CD4-positive, alpha-beta memory T cell (primary cell): ENCODE measurements at regions not wholly inside any gene's neighbourhood (a gene's known extent, or its start where the extent isn't known, plus 50 kb on each side); places are given as distances from the start of the nearest gene placed in this dataset.
A peak's percentile ranks its signal among the peaks of the same experiment; 100 is the strongest.

ENCODE experiments used
- CTCF ChIA-PET: fragments of 350-600 bp; sonication (Branson Sonifier 250); formaldehyde crosslinking; loops from one replicate; lab custom pipeline; 2021; ENCODE audit warnings: inconsistent platforms; ENCODE audit not compliant: partially characterized antibody; lab: Charles Lee
- POLR2A ChIA-PET: fragments of 350-600 bp; sonication (Branson Sonifier 250); formaldehyde crosslinking; loops from one replicate; lab custom pipeline; 2021; ENCODE audit not compliant: partially characterized antibody; lab: Charles Lee
- DNase-seq, 5 donors: peaks; one replicate each; pipeline versions ENCODE4 v3.0.0 to v3.0.0-alpha.2; 2020 to 2022; ENCODE audit warnings: mixed read lengths in 1 of 5
- H3K27ac ChIP-seq: one replicate; pipeline ENCODE4 v1.7.0; 2013; ENCODE audit warnings: low read depth, low read length
- H3K27me3 ChIP-seq: 2 replicates; pipeline ENCODE4 v1.7.0; 2013; ENCODE audit warnings: mild to moderate bottlenecking, low read length, moderate library complexity; ENCODE audit not compliant: insufficient read depth
- H3K36me3 ChIP-seq: 2 replicates; pipeline ENCODE4 v1.7.0; 2013; ENCODE audit warnings: mild to moderate bottlenecking, low read length, moderate library complexity; ENCODE audit not compliant: insufficient read depth
- H3K4me1 ChIP-seq: 2 replicates; pipeline ENCODE4 v1.7.0; 2013; ENCODE audit warnings: mild to moderate bottlenecking, low read length, moderate library complexity; ENCODE audit not compliant: insufficient read depth
- H3K4me3 ChIP-seq, 2 donors: one replicate each; pipeline ENCODE4 v1.7.0; 2013; ENCODE audit warnings: low read length in 2 of 2, mild to moderate bottlenecking in 1 of 2
- H3K9me3 ChIP-seq, 2 donors: one replicate each; pipeline ENCODE4 v1.7.0; 2013; ENCODE audit warnings: low read length in 2 of 2, control low read depth in 1 of 2; ENCODE audit not compliant: control insufficient read depth in 1 of 2
- H3K27ac Mint-ChIP-seq, 7 donors: one replicate each; pipeline ENCODE4 v1.8.0; 2020 to 2021; ENCODE audit warnings: mixed read lengths in 7 of 7, mild to moderate bottlenecking in 6 of 7, inconsistent platforms in 3 of 7, moderate library complexity in 3 of 7
- H3K27me3 Mint-ChIP-seq, 2 donors: one replicate each; pipeline ENCODE4 v1.8.0; 2020 to 2021; ENCODE audit warnings: mixed read lengths in 2 of 2
- H3K36me3 Mint-ChIP-seq, 2 donors: one replicate each; pipeline ENCODE4 v1.8.0; 2020 to 2021; ENCODE audit warnings: mixed read lengths in 2 of 2, inconsistent platforms in 1 of 2, mild to moderate bottlenecking in 1 of 2
- H3K4me1 Mint-ChIP-seq, 4 donors: one replicate each; pipeline ENCODE4 v1.8.0; 2020 to 2021; ENCODE audit warnings: mixed read lengths in 4 of 4, mild to moderate bottlenecking in 1 of 4
- H3K4me3 Mint-ChIP-seq, 8 donors: one replicate each; pipeline ENCODE4 v1.8.0; 2020 to 2021; ENCODE audit warnings: mixed read lengths in 8 of 8, mild to moderate bottlenecking in 7 of 8, moderate library complexity in 6 of 8, inconsistent platforms in 3 of 8
- H3K9me3 Mint-ChIP-seq, 8 donors: one replicate each; pipeline ENCODE4 v1.8.0; 2020 to 2021; ENCODE audit warnings: mixed read lengths in 8 of 8, mild to moderate bottlenecking in 5 of 8, inconsistent platforms in 3 of 8, moderate library complexity in 1 of 8
- intact Hi-C: fragments of 100-400 bp; cut with micrococcal nuclease; formaldehyde crosslinking; loops from one replicate; pipeline ENCODE4 v1.15.1; 2023

DNA sequence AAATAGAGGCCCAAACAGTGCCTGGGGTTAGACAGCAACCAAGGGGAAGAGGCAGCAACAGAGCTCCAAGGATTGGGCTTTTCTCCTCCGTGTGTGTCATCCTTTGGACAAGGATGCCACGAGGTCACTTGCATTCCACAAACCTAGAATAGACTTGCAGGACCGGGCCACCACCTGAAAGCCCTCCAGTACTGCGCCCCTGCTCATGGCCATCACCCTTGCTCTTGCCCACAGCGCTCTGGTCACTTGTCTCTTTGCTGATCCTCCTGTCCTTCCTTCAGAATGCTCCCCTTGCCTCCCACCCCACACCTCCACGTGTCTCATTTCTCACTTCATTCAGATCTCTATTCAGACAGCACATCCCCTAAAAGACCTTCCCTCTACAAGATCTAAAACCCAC is 247.4 kb downstream of the MATN1 start:
- Histone ChIP-seq H3K27me3 (no peaks in the 10 kb centered on the region), H3K4me1 (no peaks in the 10 kb centered on the region), H3K9me3 (no peaks in the 10 kb centered on the region), H3K27ac (no peak overlapping the region), H3K4me3 (no peak overlapping the region), H3K36me3 (no peaks in the 10 kb centered on the region)
- Mint-ChIP-seq H3K36me3 (no peaks in the 10 kb centered on the region), H3K9me3 (peaks cover 0 to 10% (median 7%) of the 10 kb centered on the region in 8 donors), H3K27me3 (peaks cover 5 to 6% of the 10 kb centered on the region in 2 donors), H3K27ac (no peak overlapping the region), H3K4me1 (peaks cover 0 to 2% (median 0%) of the 10 kb centered on the region in 4 donors), H3K4me3 (no peak overlapping the region)
- intact Hi-C loops, result no loop called here
- POLR2A ChIA-PET, result no interaction called here
- CTCF ChIA-PET, result no interaction called here
- no peak for DNase-seq

DNA sequence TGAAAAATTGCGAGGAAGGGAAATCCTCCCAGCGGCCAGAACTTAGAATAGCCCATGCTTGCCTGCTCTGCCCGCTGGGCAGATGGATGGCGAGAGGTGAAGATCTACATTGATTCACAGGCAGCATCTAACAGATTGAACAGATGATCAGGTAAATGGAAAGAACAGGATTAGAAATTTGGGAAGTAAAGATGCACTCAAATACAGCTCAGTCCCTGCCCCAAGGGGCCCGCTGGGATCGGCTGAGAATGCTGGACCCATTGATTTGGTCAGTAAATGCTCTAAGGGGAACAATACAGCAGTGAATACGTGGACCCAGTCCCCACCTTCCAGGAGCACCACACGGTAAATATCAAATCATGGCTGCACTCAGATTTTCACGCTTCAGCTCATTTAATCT is 248.2 kb downstream of the MATN1 start:
- no peaks in the 10 kb centered on the region for H3K9me3 ChIP-seq
- H3K9me3 Mint-ChIP-seq, result peaks cover 0 to 4% (median under 1%) of the 10 kb centered on the region in 8 donors
- H3K27ac Mint-ChIP-seq, result no peak overlapping the region
- H3K36me3 Mint-ChIP-seq, result no peaks in the 10 kb centered on the region
- H3K4me1 ChIP-seq, result no peaks in the 10 kb centered on the region
- no peak overlapping the region for H3K4me3 Mint-ChIP-seq
- peaks cover 4 to 5% of the 10 kb centered on the region in 2 donors for H3K27me3 Mint-ChIP-seq
- ChIA-PET POLR2A (no interaction called here), CTCF (no interaction called here)
- no peak overlapping the region for H3K4me3 ChIP-seq
- intact Hi-C loops, result no loop called here
- H3K27ac ChIP-seq, result no peak overlapping the region
- H3K27me3 ChIP-seq, result no peaks in the 10 kb centered on the region
- no peaks in the 10 kb centered on the region for H3K36me3 ChIP-seq
- H3K4me1 Mint-ChIP-seq, result peaks cover 0 to 2% (median 0%) of the 10 kb centered on the region in 4 donors
- DNase-seq, result no peak

DNA sequence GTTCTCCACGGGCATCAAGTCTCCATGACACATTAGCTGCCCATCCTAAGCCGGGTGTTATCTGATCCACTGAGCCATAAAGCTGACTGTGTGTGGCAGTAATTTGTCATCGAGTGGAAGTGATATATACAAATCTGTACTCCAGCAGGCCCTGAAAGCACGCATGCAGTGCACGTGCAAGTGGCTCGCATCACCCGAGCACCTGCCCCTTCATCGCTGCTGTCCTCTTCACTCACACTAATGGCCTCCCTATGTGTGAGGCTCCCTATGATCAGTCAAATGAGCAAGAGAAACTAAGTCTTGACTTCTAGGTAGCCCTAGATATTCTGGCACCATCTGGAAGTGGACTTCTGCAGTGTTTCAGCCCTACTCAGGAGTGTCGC is 248.6 kb downstream of the MATN1 start:
- H3K27me3 ChIP-seq, result no peaks in the 10 kb centered on the region
- H3K4me1 ChIP-seq, result no peaks in the 10 kb centered on the region
- Mint-ChIP-seq H3K4me1 (peaks cover 0 to 2% (median 0%) of the 10 kb centered on the region in 4 donors), H3K27ac (no peak overlapping the region), H3K9me3 (peaks cover 0 to 1% (median 0%) of the 10 kb centered on the region in 8 donors), H3K36me3 (no peaks in the 10 kb centered on the region), H3K4me3 (no peak overlapping the region), H3K27me3 (peaks cover 3 to 5% of the 10 kb centered on the region in 2 donors)
- no peak overlapping the region for H3K4me3 ChIP-seq
- CTCF ChIA-PET, result no interaction called here
- no peaks in the 10 kb centered on the region for H3K36me3 ChIP-seq
- H3K9me3 ChIP-seq, result no peaks in the 10 kb centered on the region
- POLR2A ChIA-PET, result no interaction called here
- intact Hi-C loops, result no loop called here
- no peak for DNase-seq
- H3K27ac ChIP-seq, result no peak overlapping the region

DNA sequence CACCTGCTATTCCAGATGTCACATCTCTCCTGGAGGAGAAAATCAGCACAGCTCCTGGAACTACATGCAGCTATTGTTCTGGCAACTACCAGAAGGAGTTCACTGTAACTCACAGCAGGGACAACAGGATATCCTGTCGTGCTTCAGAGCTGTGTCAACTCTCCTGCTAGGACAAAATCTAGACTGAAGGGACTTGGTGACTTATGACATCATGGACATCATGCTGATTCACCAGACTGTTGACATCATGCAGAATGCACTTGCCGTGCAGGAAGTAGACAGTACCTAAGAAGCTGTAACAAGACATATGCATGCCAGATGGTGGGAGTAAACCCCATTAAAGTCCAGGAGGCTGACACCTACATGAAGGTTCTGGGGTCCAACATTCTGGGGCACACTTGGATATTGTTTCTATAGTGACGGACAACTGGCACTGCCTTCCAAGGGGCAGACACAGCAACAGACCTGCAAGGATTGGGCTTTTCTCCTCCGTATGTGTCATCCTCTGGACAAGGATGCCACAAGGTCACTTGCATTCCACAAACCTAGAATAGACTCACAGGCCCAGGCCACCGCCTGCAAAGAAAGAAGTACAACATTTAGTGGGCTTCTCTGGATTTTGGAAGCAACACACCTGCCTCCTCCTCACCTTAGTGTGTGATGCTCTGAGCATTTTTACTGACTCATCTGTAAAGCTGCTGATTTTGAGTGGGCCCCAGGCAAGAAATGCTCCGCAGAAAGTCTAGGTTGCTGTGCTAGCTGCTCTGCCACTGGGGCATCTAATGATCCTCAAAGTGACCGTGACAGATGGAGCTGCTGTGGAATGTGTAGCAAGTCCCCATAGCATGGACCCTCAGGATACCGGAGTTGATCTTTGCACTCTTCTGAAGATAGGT is 249.2 kb downstream of the MATN1 start:
- H3K27me3 Mint-ChIP-seq, result peaks cover 3 to 5% of the 10 kb centered on the region in 2 donors
- ChIA-PET POLR2A (no interaction called here), CTCF (no interaction called here)
- peaks cover 0 to 2% (median 0%) of the 10 kb centered on the region in 4 donors for H3K4me1 Mint-ChIP-seq
- no peaks in the 10 kb centered on the region for H3K9me3 Mint-ChIP-seq
- DNase-seq, result no peak
- no peaks in the 10 kb centered on the region for H3K9me3 ChIP-seq
- intact Hi-C loops, result no loop called here
- no peak overlapping the region for H3K27ac ChIP-seq
- H3K36me3 Mint-ChIP-seq, result no peaks in the 10 kb centered on the region
- no peaks in the 10 kb centered on the region for H3K36me3 ChIP-seq
- H3K4me3 ChIP-seq, result no peak overlapping the region
- no peaks in the 10 kb centered on the region for H3K27me3 ChIP-seq
- H3K4me3 Mint-ChIP-seq, result no peak overlapping the region
- peak overlapping the region in 1 of 7 donors; percentile 15 for H3K27ac Mint-ChIP-seq
- H3K4me1 ChIP-seq, result no peaks in the 10 kb centered on the region

DNA sequence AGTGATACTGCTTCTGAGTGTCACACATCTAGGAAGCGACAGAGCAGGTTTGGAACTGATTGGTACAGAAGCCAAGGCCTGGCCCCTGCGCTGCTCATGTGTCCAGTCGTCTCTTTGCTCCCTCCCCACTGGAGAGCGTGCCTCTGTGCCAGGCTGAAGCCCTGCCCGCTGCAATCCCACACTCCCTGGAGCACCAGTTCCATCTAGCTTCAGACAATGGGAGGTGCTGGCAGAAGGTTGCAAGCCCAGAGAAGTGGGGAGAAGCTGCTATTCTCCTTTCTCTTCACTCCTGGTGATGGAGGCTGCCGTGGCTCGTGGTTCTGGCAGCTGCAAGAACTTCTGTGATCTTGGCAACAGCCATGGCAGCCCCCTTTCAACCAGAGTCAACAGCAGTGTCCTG is 250.9 kb downstream of the MATN1 start:
- peaks cover 5 to 7% of the 10 kb centered on the region in 2 donors for H3K27me3 Mint-ChIP-seq
- H3K36me3 ChIP-seq, result no peaks in the 10 kb centered on the region
- H3K27me3 ChIP-seq, result no peaks in the 10 kb centered on the region
- no peak overlapping the region for H3K4me3 ChIP-seq
- H3K4me1 Mint-ChIP-seq, result peaks cover 0 to 2% (median 0%) of the 10 kb centered on the region in 4 donors
- no peak overlapping the region for H3K27ac Mint-ChIP-seq
- H3K4me3 Mint-ChIP-seq, result no peak overlapping the region
- ChIA-PET CTCF (no interaction called here), POLR2A (no interaction called here)
- no peaks in the 10 kb centered on the region for H3K36me3 Mint-ChIP-seq
- H3K9me3 ChIP-seq, result no peaks in the 10 kb centered on the region
- intact Hi-C loops, result no loop called here
- DNase-seq, result no peak
- no peaks in the 10 kb centered on the region for H3K4me1 ChIP-seq
- H3K27ac ChIP-seq, result no peak overlapping the region
- no peaks in the 10 kb centered on the region for H3K9me3 Mint-ChIP-seq

DNA sequence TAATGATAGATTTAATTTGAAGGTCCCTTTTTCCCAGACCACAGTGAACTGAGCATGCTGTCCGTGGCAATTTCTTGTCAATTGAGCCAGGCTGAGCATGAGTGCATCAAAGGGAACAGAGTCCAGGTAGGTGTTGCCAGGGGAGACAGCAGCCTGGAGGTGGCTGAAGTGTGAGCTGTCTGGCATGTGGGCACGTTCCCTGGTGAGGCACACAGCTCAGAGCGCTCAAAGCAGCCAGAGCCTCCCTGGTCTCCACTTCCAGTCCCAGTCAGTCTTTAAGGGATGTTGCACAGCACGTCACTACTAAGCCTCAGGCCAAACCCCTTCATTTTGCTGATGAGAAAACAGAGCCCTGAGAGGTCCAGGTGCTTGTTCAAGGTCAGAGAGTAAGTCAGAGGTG is 251.4 kb downstream of the MATN1 start:
- POLR2A ChIA-PET, result no interaction called here
- Histone ChIP-seq H3K4me1 (no peaks in the 10 kb centered on the region), H3K36me3 (no peaks in the 10 kb centered on the region), H3K4me3 (no peak overlapping the region), H3K27ac (no peak overlapping the region), H3K9me3 (no peaks in the 10 kb centered on the region), H3K27me3 (no peaks in the 10 kb centered on the region)
- intact Hi-C loops, result no loop called here
- Mint-ChIP-seq H3K4me3 (no peak overlapping the region), H3K27me3 (peaks cover 2 to 6% of the 10 kb centered on the region in 2 donors), H3K36me3 (no peaks in the 10 kb centered on the region), H3K4me1 (no peaks in the 10 kb centered on the region), H3K27ac (no peak overlapping the region), H3K9me3 (no peaks in the 10 kb centered on the region)
- CTCF ChIA-PET, result no interaction called here
- DNase-seq, result no peak

DNA sequence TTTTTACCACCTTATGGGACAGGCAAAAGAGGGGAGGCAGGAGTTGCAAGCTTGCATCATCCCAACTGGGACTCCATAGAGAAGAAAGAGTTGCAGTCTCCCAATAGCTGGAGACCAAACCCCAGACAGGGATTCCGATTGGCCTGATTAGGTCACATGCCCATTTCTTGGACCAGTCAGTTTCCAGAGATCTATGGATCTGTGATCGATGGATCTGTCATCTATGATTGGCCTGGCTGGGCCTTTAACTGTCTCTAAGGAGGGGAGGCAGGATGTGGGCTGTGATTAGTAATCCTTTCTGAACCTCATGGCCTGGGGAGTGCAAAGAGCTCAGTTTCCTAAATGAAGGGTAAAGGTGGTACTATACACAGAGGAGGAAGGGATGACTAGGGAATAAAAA is 252.1 kb downstream of the MATN1 start:
- Mint-ChIP-seq H3K4me3 (no peak overlapping the region), H3K27me3 (peaks cover under 1 to 10% of the 10 kb centered on the region in 2 donors), H3K36me3 (no peaks in the 10 kb centered on the region), H3K4me1 (no peaks in the 10 kb centered on the region), H3K27ac (peak overlapping the region in 1 of 7 donors; percentile 59), H3K9me3 (no peaks in the 10 kb centered on the region)
- H3K9me3 ChIP-seq, result no peaks in the 10 kb centered on the region
- no peaks in the 10 kb centered on the region for H3K27me3 ChIP-seq
- H3K27ac ChIP-seq, result no peak overlapping the region
- ChIA-PET CTCF (no interaction called here), POLR2A (no interaction called here)
- intact Hi-C loops, result no loop called here
- no peak for DNase-seq
- H3K36me3 ChIP-seq, result no peaks in the 10 kb centered on the region
- no peaks in the 10 kb centered on the region for H3K4me1 ChIP-seq
- H3K4me3 ChIP-seq, result no peak overlapping the region
